ENCODE measurements at regions not wholly inside any gene's neighbourhood (a gene's known extent, or its start where the extent isn't known, plus 50 kb on each side); places are given as distances from the start of the nearest gene placed in this dataset.

DNA sequence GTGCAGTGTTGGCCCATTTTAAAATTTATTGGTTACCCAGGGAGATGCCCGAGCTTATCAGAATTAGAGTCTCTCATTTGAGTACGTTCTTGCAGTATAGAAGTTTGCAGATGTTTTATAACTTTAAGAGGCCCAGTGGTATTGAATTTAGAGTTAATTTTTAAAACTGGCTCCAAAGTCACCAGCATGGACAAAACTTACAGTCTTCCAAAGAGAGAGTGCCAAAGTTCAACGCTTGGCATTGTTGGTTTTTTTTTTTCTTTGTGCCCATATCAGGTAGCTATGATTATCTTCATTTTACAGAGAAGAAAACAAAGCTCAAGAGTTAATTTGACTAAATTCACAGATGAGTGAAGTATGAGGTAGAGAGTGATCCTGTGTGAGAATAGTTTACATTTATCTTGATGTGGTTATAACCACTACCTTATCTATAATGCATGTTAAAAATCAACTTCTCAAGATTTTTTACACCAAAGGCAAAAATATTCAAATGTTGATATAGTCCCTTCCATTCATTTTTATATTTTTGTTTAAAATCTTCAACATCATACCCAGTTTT is 273.7 kb upstream of the DMRT1 start (continued):
- TF ChIP-seq, protein P1, sequence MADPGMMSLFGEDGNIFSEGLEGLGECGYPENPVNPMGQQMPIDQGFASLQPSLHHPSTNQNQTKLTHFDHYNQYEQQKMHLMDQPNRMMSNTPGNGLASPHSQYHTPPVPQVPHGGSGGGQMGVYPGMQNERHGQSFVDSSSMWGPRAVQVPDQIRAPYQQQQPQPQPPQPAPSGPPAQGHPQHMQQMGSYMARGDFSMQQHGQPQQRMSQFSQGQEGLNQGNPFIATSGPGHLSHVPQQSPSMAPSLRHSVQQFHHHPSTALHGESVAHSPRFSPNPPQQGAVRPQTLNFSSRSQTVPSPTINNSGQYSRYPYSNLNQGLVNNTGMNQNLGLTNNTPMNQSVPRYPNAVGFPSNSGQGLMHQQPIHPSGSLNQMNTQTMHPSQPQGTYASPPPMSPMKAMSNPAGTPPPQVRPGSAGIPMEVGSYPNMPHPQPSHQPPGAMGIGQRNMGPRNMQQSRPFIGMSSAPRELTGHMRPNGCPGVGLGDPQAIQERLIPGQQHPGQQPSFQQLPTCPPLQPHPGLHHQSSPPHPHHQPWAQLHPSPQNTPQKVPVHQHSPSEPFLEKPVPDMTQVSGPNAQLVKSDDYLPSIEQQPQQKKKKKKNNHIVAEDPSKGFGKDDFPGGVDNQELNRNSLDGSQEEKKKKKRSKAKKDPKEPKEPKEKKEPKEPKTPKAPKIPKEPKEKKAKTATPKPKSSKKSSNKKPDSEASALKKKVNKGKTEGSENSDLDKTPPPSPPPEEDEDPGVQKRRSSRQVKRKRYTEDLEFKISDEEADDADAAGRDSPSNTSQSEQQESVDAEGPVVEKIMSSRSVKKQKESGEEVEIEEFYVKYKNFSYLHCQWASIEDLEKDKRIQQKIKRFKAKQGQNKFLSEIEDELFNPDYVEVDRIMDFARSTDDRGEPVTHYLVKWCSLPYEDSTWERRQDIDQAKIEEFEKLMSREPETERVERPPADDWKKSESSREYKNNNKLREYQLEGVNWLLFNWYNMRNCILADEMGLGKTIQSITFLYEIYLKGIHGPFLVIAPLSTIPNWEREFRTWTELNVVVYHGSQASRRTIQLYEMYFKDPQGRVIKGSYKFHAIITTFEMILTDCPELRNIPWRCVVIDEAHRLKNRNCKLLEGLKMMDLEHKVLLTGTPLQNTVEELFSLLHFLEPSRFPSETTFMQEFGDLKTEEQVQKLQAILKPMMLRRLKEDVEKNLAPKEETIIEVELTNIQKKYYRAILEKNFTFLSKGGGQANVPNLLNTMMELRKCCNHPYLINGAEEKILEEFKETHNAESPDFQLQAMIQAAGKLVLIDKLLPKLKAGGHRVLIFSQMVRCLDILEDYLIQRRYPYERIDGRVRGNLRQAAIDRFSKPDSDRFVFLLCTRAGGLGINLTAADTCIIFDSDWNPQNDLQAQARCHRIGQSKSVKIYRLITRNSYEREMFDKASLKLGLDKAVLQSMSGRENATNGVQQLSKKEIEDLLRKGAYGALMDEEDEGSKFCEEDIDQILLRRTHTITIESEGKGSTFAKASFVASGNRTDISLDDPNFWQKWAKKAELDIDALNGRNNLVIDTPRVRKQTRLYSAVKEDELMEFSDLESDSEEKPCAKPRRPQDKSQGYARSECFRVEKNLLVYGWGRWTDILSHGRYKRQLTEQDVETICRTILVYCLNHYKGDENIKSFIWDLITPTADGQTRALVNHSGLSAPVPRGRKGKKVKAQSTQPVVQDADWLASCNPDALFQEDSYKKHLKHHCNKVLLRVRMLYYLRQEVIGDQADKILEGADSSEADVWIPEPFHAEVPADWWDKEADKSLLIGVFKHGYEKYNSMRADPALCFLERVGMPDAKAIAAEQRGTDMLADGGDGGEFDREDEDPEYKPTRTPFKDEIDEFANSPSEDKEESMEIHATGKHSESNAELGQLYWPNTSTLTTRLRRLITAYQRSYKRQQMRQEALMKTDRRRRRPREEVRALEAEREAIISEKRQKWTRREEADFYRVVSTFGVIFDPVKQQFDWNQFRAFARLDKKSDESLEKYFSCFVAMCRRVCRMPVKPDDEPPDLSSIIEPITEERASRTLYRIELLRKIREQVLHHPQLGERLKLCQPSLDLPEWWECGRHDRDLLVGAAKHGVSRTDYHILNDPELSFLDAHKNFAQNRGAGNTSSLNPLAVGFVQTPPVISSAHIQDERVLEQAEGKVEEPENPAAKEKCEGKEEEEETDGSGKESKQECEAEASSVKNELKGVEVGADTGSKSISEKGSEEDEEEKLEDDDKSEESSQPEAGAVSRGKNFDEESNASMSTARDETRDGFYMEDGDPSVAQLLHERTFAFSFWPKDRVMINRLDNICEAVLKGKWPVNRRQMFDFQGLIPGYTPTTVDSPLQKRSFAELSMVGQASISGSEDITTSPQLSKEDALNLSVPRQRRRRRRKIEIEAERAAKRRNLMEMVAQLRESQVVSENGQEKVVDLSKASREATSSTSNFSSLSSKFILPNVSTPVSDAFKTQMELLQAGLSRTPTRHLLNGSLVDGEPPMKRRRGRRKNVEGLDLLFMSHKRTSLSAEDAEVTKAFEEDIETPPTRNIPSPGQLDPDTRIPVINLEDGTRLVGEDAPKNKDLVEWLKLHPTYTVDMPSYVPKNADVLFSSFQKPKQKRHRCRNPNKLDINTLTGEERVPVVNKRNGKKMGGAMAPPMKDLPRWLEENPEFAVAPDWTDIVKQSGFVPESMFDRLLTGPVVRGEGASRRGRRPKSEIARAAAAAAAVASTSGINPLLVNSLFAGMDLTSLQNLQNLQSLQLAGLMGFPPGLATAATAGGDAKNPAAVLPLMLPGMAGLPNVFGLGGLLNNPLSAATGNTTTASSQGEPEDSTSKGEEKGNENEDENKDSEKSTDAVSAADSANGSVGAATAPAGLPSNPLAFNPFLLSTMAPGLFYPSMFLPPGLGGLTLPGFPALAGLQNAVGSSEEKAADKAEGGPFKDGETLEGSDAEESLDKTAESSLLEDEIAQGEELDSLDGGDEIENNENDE (IDR thresholded peaks at IDR 0.05; ENCODE audit: insufficient replicate concordance, low read length): no peak
- no peak for TF ChIP-seq TEAD4 (IDR thresholded peaks at IDR 0.05; ENCODE audit: low read depth, low read length)
- TF ChIP-seq RXRA (IDR thresholded peaks at IDR 0.05; ENCODE audit: insufficient read depth, low read depth, low read length): no peak
- no peak for TF ChIP-seq GTF2F1 (IDR thresholded peaks at IDR 0.05; ENCODE audit: borderline replicate concordance, low read depth, low read length)
- no peak for TF ChIP-seq CREB1 (IDR thresholded peaks at IDR 0.05)
- TF ChIP-seq EZH2 (IDR thresholded peaks at IDR 0.05; ENCODE audit: low read depth, low read length, severe bottlenecking): no peak
- TF ChIP-seq RNF2 (IDR thresholded peaks at IDR 0.05; ENCODE audit: borderline replicate concordance, low read depth, low read length, missing control alignments, poor library complexity, severe bottlenecking): no peak
- TF ChIP-seq, protein P2, sequence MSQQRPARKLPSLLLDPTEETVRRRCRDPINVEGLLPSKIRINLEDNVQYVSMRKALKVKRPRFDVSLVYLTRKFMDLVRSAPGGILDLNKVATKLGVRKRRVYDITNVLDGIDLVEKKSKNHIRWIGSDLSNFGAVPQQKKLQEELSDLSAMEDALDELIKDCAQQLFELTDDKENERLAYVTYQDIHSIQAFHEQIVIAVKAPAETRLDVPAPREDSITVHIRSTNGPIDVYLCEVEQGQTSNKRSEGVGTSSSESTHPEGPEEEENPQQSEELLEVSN (IDR thresholded peaks at IDR 0.05): no peak
- no peak for TF ChIP-seq KDM1A (IDR thresholded peaks at IDR 0.05; ENCODE audit: borderline replicate concordance, low read length)

All from H1 (cell line).